DMS153 (cell line): ENCODE measurements at regions not wholly inside any gene's neighbourhood (a gene's known extent, or its start where the extent isn't known, plus 50 kb on each side); places are given as distances from the start of the nearest gene placed in this dataset.

Experiments
- DNase-seq: peaks from one replicate; lab custom pipeline; 2025; lab: John Stamatoyannopoulos, UW

GRCh38 chr19:29096896-29097295 is 116.1 kb downstream of the UQCRFS1 start:
- no peak for DNase-seq

DNA sequence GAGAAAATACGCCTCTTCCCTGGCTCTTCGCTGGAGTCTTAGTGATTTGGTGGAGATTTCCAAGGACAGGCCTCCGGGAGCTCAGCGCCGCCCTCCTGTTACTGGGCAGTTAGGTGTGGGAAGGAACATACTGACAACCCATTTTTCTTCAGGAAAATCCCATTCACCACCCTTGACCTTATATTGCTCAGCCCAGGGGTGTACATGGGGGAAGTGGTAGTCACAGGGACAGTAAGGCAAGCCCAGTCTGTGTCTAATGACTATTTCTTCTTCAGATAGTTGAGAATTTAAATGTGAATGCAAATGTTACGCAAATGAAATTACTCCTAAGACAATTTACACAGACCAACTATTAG is 119.4 kb downstream of the UQCRFS1 start:
- no peak for DNase-seq

DNA sequence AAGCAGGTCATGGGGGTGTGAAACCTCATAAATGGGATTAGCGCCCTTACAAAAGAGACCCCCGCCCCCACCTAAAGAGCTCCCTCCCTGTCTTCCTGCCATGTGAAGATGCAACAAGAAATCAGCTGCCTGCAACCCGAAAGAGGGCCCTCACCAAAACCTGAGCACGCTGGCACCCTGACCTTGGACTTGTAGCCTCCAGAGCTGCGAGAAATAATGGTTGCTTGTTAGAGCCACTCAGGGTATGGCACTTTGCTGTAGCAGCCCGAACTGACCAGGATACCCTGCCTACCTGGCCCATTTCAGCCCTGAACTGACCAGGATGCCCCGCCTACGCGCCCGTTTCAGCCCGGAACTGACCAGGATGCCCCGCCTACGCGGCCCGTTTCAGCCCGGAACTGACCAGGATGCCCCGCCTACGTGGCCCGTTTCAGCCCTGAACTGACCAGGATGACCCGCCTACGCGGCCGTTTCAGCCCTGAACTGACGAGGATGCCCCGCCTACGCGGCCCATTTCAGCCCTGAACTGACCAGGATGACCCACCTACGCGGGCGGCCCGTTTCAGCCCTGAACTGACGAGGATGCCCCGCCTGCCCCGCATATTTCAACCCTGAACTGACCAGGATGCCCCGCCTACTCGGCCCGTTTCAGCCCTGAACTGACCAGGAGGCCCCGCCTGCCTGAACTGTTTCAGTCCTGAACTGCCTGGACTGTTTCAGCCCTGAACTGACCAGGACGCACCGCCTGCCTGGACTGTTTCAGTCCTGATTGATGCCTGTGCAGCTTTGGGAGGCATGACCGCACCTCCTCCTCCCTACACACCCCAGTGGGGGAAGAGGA is 120.0 kb downstream of the UQCRFS1 start:
- DNase-seq, result no peak

- no peak for DNase-seq
Measured at GRCh38 chr19:29090783-29091526, 122.0 kb downstream of the UQCRFS1 start.

DNA sequence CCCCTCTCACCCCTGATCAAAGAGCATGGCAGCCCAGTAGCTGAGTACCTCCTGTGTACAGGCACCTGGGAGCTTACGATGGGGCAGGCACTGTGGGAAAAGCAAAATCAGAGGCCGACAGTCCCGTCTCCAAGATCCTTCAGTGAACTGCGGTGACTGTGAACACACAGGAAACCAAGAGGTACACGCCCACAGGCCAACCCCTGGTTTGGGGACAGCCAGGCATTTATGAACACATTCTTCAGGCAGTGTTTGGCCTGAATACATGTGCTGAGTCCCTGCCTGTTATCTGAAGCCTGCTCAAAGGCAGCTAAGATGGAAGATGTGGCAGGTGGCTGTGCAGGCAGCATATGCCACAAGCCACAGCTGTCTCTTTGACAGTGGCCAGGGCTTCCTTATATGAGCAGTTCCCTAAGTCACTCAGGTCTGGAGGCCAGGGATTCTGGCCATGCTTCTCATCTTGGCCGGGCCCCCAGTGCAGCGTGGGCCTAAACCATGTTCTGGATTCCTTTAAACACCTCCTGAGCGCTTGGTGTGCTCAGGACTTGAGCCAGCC is 123.6 kb downstream of the UQCRFS1 start:
- no peak for DNase-seq

DNA sequence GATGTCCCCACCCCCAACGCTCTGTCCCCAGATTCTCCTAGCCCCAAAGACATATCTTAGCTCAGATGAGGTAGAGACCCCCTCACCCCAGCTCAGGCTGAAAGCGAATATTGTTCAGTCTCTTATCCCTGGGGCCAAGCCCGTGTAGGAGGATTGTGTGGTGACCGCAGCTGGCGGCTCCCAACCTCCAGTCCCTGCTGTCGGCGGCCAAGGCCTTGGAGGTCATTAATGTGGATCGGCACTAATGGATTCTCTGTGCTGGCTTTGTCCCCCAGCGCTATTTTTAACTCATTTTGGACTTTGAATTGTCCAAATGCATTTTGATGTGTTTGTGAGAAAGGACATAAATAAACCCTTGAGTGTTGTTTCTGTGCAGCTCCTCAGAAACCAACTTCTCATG is 124.2 kb downstream of the UQCRFS1 start:
- DNase-seq, result no peak

DNA sequence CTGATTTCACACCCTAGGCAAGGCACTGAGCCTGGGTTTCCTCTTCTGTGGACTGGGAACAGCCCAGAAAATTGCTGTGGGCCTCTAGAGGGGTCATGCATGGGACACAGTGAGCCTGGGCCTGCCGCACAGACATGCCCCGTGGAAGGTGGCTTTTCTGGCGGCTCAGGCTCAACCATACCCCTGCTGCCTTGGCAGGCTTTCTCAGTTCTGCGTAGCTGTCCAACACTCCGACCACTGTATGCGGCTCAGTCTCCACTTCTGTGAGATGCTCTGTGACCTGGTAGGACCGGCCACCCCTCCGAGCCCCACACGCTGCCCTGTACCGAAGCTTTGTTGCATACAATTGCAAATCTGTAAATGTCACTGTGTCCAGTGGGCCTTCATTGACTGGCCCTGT is 126.3 kb downstream of the UQCRFS1 start:
- DNase-seq, result no peak

- DNase-seq, result peak; percentile 25
Measured at GRCh38 chr19:29086182-29086581, 126.8 kb downstream of the UQCRFS1 start.

DNA sequence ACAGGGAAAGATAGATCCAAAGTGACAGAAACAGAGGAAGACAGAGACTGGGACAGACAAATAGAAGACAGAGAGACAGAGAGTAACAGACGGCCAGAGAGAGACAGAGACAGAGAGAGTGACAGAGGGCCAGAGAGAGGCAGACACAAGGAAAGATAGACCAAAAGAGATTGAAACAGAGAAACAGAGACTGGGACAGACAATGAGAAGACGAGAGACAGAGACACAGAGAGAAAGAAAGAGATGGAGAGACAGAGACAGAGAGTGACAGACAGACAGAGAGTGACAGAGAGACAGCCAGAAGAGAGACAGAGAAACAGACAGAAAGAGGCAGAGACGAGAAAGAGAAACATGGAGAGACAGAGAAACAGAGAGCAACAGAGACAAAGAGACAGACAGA is 127.3 kb downstream of the UQCRFS1 start:
- no peak for DNase-seq

DNA sequence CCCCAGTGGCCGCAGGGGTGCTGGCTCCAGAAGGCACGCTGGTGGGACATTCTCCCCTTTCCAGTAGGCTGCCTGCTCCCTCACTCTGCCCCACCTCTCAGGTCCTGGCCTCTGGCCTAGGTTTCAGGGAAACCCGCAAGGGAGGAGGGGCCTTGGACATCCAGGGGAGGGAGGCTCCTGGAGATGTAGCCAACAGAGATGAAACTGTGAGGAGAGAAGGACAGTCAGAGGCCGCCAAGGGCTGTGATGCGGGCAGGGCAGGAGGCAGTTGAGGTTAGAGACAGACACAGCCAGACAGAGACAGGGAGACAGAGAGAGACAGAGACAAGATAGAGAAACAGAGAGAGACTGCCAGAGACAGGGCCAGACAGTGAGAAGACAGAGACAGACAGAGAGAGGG is 127.7 kb downstream of the UQCRFS1 start:
- no peak for DNase-seq

GRCh38 chr19:29084266-29084665 is 128.7 kb downstream of the UQCRFS1 start:
- no peak for DNase-seq

DNA sequence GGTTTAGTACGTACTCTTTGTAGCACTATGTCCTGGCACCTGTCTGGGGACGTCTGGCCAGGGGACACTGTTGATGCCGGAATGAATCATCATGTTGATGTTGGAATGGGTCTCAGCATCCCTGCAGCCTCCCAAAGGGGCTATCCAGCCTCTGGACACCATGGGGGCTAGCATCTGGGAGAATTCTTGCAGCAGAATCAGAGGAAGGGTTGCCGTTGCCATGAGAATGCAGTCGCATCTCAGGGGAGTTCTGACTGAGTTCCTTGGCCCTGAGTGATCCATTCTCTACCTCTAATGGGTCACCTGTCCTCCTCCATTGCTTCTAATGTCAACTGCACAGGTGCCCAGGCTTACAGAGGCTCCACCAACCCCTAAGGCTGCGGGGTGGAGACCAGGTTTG is 129.1 kb downstream of the UQCRFS1 start:
- no peak for DNase-seq

- no peak for DNase-seq
Measured at GRCh38 chr19:29079356-29080032, 133.5 kb downstream of the UQCRFS1 start.

DNA sequence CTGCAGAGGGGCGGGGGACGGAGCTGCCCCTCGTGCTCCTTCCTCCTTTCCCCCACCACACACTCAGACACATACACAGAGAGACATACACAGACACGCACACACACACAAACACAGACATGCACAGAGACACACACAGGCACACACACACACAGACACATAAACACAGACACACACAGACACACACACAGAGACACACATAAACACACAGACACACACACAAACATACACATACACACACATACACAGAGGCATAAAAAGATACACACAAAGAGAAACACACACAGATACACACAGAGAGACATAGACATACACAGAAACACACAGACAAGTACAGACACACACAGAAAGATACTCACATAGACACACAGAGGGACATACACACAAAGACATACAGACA is 136.0 kb downstream of the UQCRFS1 start:
- DNase-seq, result no peak

- DNase-seq, result no peak
Measured at GRCh38 chr19:29076161-29076560, 136.8 kb downstream of the UQCRFS1 start.

DNA sequence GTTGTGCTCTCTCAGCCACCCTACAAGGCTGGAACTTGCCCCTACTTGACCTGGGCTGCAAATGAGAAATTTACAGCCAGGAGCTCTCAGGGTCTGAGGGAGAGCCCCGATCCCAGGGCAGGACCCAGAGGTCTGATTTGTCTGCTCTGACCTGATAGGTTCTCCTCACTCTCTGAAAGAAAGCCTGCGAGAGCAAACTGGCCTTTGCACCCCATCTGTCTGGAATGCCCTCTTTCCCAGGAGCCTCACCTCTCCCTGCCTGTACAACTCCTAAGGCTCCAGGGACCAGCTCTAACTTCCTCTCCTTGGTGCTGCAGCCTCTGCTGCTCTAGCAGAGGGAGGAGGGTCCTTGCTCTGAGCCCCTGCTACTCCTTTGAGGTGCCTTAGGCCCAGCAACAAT is 137.8 kb downstream of the UQCRFS1 start:
- DNase-seq, result no peak

DNA sequence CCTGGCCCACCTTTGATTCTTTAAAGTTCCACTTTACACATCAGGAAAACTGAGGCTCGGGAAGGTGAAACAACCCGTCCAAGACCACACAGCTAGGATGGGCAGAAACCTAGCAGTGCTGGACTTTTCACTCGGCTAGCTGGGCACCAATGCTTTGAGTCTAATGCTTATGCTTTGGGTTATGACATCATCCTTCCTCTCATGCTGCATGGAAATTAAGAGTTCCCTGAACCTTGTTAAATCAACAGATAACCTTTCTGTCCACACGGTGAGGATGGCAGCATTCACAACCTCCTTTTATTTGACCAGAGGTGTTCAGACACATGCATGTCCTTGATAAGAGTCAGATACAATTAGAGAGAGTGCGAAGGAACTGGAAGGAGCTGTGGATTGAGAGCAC is 138.4 kb downstream of the UQCRFS1 start:
- DNase-seq, result no peak

DNA sequence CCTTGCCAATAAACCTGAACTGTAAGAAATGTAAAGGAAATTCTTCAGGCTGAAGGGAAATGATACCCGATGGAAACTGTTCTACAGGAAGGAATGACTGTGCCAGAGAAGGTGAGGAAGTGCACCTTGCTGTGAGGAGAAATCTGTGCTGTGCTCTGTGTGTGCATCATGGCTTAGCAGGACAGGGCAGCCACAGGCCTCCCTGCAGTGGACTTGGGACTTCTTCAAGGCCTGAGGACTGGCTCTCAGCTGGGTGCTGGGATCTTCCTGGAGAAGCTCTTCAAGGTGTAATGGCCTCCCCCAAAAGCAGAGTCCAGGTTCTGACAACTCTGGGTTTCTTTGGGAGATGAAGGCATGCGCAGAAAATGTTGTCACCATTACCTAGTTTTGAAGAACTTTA is 145.1 kb downstream of the UQCRFS1 start:
- no peak for DNase-seq

DNA sequence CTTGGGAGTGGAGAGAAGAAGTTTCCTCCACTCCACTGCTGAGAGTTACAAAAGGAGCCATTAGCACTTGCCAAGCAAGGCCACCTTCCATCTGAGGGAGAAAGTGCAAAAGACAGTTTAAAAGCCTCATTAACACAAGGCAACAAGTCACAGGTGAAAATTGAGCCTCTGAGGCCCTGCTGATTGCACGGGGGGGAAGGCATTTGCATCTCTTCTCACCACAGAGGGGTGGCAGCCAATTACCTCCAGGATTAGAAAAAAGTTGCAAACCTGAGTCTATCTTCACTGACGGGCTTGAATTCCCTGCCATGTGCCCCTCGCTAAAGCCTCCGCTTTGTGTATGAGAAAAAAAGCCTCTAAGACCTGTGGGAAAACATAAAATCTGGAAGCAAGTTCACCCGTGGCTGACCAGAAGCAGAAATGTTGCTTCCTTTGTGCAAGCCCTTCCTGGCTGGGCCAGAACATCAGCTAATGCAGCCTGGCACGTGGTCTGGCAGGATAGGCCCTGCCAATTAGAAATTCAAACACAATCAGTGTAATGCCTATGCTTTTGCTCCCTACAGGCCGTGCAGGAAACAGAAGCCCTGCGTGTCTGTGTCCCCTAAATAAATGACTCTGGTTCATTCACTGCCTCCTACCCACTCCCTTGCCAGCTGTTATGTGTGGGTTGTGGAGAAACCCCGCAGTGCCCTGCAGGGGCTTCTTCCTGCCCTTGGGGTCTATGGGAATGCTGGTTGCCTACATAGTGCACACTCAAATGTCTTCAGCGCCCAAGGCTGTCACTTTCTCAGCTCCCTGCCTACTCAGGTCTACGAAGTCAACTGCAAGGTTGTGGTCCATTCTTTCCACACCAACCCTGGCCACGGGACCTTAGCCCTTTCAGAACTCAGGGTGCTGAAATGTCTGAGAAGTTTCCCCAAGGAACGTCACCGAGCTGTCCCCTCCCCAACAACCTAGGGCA is 150.2 kb downstream of the UQCRFS1 start:
- DNase-seq, result no peak

DNA sequence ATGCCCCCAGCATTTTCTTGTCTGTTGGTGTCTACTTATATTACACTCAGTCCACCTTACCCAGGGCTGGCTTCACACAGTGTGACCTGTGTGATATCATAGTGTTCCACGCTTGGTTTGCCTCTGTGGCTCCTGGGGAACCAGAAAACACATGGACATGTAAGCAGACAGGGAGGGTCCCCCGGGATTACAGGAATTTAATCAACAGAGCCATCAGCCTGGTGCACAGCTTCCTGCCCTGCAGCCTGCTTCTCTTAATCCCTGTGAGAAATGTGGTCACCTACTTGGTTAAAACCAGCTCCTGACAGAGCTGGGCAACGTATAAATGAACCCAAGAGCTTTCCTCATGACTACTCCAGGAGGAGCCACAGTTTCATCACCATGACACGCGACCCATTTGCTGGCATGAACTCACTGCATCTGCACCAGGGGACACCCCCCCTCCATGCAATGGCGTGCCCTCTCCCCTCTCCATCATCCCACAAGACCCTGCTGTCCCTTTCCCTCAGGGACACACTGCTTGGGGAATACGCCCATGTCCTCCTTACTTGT is 152.1 kb downstream of the UQCRFS1 start:
- DNase-seq, result no peak

DNA sequence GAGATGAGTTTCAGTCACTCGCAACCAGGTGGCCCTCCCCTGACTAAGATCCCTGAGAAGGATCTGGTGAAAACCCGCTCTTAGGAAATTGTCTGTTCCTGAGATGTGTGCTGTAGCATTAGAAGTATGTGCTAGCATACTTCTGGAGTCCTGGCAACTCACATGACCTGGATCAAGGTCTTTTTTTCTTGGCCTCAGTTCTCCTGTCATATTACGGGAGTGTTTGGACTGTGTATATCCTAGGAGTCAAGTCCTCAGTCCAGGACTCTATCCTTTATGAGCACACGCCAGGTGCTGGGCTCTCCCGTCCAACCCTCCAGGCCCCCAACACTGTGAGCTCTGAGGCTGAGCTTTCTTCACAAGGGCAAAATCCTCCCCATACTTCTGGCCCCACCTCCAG is 156.4 kb downstream of the UQCRFS1 start:
- no peak for DNase-seq
